ENCODE measurements at regions not wholly inside any gene's neighbourhood (a gene's known extent, or its start where the extent isn't known, plus 50 kb on each side); places are given as distances from the start of the nearest gene placed in this dataset.
"Not testable (repeated sequence)": the region's sequence is repeated elsewhere in the genome, so short reads cannot be mapped to it uniquely, and the experiment has no call there.

GRCh38 chr3:152891678-152892077 lies 56.7 kb downstream of the P2RY1 start:
- in situ Hi-C loops (cut with HindIII; ENCODE audit: low sequenced_read_pairs), result no loop called here

- in situ Hi-C loops (cut with HindIII; ENCODE audit: low sequenced_read_pairs), result no loop called here
Observed at GRCh38 chr3:152892446-152892845, 57.5 kb downstream of the P2RY1 start.

- in situ Hi-C loops (cut with HindIII; ENCODE audit: low sequenced_read_pairs), result no loop called here
Observed at GRCh38 chr3:152893647-152894046, 58.7 kb downstream of the P2RY1 start.

DNA sequence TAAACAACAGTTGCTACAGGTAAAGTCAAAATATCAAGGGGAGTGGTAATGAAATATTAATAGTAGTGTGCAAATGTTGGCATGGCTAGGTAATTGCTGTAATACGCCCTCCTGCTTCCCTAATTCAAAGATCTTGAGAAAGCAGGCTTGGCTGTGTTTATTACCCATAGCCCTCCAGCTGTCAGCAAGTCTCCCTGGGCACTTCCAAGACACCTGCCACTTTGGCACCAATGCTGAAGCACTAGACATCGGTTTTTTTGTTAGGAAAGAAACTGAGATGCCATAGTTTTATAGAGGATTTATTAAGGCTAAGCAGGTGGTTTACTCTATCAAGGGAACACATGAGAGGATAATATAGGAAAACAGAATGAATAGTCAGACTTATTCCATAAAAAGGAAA lies 64.4 kb downstream of the P2RY1 start:
- in situ Hi-C loops (cut with HindIII; ENCODE audit: low sequenced_read_pairs), result no loop called here

- in situ Hi-C loops (cut with HindIII; ENCODE audit: low sequenced_read_pairs), result no loop called here
Observed at GRCh38 chr3:152902141-152902669, 67.3 kb downstream of the P2RY1 start.

DNA sequence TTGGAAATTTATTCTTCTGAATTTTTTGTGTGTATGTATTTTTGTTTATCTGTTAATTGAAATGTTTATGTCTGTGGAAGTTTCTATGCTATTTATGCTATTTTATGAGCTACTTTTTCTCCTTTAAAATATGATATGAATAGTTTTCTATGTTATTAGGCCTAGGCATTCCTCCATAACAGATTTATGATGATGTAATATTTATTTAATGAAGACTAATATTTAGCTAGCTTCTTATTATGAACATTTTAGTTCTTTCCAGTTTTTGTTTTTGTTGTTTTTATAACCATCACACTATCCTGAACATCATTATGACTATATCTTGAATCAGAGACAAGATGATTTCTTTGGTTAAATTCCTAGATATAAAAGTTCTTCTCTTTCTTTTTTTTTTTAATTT lies 70.7 kb downstream of the P2RY1 start:
- in situ Hi-C loops (cut with HindIII; ENCODE audit: low sequenced_read_pairs), result no loop called here

DNA sequence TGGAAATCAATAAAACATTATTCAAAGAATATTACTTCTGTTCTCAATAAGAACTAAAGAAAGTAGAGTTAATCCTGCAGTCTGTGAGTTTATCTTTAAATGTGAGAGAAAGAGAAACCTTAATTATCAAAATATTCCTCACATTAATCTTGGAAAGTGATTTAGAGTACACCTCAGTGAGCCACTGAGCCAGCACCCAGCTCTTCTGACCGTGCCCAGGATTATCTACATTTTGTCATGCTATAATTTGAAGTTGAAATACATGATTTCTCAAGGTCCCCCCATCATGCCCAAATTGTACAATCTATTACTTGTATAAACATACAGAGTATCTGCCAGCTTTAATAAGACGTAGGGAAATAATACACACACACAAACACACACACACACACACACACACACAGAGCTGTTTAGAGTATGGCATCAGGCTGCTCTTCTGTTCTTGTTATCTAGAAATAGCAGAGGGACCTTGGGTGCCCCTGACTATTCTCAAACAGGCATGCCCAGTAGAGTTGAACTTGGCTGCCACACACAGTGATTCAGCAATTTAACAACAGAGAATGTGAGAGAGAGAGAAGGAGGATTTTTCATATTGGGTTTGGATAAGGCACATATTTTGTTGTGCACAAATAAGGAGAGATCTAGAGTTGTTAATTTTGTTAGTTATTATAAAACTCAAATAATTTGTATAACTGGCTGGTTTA lies 74.4 kb downstream of the P2RY1 start:
- in situ Hi-C loops (cut with HindIII; ENCODE audit: low sequenced_read_pairs), result no loop called here

DNA sequence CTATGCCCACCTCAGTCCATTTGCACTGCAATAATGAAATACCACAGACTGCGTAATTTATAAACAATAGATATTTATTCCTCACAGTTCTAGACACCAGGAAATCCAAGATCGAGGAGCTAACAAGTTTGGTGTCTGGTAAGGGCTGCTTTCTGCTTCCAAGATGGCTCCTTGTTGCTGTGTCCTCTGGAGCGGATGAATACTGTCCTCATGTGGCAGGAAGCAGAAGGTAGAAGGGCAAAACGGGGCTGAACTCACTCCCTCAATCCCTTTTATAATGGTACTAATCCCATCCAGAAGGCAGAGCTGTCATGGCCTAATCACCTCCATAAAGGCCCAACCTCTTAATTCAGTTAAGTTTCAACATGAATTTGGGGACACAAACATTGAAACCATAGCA lies 75.3 kb downstream of the P2RY1 start:
- in situ Hi-C loops (cut with HindIII; ENCODE audit: low sequenced_read_pairs), result no loop called here

DNA sequence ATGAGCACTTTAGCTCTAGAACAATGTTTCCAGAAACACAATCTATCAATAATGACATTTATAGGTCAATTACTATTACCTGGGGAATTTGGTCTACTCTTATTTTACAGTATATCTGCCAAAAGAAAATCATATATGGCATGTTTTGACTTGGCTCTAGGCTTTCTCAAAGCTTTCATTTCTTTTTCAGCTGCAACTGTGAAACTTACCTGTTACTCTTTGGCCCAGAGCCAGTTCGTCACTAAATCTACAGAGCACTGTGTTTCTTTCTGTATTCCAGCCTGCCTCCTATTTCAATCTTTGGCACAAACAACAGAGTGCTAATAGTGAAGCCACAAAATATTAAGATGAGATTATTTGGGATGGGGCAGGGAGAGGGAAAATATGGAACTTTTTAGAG lies 76.0 kb downstream of the P2RY1 start:
- in situ Hi-C loops (cut with HindIII; ENCODE audit: low sequenced_read_pairs), result no loop called here

- in situ Hi-C loops (cut with HindIII; ENCODE audit: low sequenced_read_pairs), result not testable (repeated sequence)
Observed at GRCh38 chr3:152914743-152915142, 79.8 kb downstream of the P2RY1 start.

DNA sequence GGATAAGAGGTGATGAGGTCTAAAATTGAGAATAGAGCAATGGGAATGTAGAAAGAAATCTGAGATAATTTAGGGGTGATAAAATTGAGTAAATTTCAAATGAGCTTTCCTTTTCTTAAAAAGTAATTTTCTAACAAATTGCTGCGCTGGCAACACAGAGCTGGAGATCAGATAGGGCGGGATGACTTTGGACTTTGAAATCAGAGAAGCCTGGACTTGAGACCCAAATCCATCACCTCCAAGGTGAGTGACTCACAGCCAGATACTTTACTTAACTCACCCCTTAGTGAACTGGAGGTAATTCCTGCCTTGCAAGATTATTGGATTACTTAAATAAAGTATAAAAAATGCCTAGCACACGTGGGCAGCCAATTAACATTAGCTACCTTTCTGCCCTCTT lies 80.8 kb downstream of the P2RY1 start:
- in situ Hi-C loops (cut with HindIII; ENCODE audit: low sequenced_read_pairs), result no loop called here

DNA sequence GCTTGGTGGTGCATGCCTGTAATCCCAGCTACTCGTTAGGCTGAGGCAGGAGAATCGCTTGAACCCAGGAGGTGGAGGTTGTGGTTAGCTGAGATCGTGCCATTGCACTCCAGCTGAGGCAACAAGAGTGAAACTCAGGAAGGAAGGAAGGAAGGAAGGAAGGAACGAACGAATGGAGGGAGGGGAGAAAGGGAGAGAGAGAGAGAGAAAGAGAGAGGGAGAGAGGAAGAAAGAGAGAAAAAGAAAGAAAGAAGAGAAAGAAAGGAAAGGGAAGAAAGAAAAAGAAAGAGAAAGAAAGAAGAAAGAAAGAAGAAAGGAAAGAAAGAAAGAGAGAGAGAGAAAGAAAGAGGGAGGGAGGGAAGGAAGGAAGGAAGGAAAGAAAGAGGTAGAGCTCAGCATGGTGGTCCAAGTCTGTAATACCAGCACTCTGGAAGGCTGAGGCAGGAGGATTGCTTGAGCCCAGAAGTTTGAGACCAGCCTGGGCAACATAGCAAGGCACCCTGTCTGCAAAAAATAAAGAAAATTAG lies 81.9 kb downstream of the P2RY1 start:
- in situ Hi-C loops (cut with HindIII; ENCODE audit: low sequenced_read_pairs), result no loop called here

DNA sequence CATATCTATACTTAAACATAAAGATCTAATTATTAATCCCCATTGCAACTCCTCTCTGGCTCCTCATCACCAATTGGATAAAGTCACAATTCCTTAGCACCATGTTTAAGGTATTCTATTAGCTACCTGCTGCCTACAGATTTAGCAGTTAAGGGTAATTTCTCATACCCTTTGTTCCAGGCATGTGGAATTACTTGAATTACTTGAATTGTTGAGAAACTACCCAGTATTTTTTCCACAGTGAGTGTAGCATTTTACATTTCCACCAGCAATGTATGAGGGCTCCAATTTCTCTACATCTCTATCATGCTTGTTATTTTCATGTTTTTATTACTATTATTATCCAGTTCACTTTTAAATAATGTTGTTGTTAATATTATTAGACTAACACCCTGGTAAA lies 86.4 kb downstream of the P2RY1 start:
- in situ Hi-C loops (cut with HindIII; ENCODE audit: low sequenced_read_pairs), result no loop called here

DNA sequence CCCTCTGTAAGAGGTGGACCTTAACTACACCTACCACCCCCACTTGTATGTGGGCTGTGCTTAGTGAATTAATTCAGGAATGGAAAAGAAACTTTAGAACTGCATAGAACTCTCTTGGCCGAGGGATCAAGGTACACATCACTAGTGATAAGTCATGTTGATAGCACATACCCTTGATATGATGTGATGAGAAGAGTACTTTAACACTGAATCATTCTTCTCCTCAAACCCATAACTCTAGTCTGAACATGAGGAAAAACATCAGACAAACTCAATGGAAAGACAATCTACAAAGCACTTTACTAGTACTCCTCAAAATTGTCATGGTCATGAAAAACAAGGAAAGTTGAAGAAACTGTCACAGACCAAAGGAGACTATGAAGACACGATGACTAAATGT lies 87.6 kb downstream of the P2RY1 start:
- in situ Hi-C loops (cut with HindIII; ENCODE audit: low sequenced_read_pairs), result no loop called here

GRCh38 chr3:152927131-152927530 lies 92.2 kb downstream of the P2RY1 start:
- in situ Hi-C loops (cut with HindIII; ENCODE audit: low sequenced_read_pairs), result no loop called here

DNA sequence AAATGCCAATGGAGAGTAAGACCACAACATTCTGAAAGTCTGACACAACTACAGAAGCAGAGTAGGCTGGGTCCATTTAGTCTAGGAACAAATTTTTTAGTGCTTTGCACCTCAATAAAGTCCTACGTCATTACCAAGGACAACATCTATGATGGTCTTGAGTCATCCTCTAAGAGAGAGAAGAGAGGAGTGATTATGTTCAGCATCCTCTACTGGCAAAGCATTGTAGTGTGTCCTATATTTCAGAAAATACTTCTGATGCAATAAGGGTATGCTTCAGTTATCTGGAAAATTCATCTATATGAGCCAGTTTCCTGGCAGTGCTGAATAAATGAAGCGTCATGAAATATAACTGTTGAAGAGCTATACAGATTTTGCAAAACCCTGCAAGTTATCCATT lies 95.6 kb downstream of the P2RY1 start:
- in situ Hi-C loops (cut with HindIII; ENCODE audit: low sequenced_read_pairs), result no loop called here

GRCh38 chr3:152937234-152937633 lies 102.3 kb downstream of the P2RY1 start:
- in situ Hi-C loops (cut with HindIII; ENCODE audit: low sequenced_read_pairs), result no loop called here

DNA sequence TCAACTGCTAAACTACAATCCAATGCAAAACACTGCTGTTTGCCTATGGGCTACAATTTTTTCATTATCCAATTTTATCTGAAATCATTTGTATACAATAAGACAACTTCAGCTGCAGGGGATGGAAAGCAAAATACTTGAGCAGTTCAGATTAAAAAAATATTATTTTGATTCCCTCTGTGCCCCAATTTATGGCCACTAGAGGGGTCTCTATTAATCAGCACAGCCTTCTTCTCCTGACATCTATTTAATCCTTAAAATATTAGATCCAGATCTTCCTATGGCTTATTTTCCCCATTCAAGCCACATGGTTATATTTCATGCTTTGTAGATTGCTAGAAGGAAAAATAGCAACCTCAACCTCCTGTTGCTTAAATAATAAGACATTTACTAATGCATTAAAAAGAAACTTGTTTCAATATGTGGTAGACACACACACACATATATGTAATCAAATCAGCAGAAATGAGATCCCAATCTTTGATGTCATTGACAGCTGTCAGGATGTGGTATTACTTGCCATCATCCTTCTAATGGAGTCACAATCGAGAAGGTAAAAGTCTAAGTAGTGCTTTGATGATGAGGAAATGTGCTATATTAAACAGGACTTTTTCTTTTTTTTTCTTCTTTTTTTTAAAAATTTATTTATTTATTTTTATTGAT lies 104.2 kb downstream of the P2RY1 start:
- in situ Hi-C loops (cut with HindIII; ENCODE audit: low sequenced_read_pairs), result no loop called here

GRCh38 chr3:152941859-152942258 lies 106.9 kb downstream of the P2RY1 start:
- in situ Hi-C loops (cut with HindIII; ENCODE audit: low sequenced_read_pairs), result no loop called here

DNA sequence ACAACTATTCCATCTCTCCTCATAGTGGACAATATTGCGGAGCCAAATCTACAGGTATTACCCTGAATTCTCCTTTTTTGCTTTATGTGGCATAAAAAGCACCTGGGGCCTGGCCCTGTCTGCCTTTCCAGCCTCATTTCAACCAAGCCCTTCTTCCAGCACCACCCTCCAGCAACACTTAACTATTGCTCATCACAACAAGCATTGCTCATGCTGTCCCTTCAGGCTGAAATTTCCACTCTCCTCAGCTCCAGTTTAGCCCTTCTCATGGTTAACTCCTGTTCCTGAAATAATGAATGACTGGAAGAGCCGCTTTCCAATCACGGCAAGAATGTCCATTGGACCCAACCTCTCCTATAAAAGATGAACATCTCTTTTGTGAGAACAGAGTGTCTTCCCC lies 107.4 kb downstream of the P2RY1 start:
- in situ Hi-C loops (cut with HindIII; ENCODE audit: low sequenced_read_pairs), result no loop called here

DNA sequence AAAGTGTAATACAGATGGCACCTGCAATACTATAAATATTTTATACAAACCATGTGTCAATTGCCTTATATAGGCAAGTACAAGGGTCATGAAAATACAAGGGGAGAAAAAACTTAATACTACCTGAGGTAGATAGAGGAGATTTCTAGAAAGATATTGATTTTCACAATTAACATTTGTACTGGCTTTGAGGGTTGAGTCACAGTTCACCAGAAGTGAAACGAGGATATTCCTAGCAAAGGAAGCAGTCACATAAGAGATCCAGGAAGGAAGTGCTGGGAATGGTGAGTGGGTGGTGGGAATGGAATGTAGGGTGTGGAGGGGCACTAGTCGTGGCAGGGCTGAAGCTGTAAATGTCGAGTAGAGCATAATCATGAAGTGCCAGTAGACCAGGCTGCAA lies 108.7 kb downstream of the P2RY1 start:
- in situ Hi-C loops (cut with HindIII; ENCODE audit: low sequenced_read_pairs), result no loop called here

- in situ Hi-C loops (cut with HindIII; ENCODE audit: low sequenced_read_pairs), result no loop called here
Observed at GRCh38 chr3:152944671-152945070, 109.7 kb downstream of the P2RY1 start.

Measured in endothelial cell of hepatic sinusoid (primary cell).